GM18505 (cell line): ENCODE measurements at regions not wholly inside any gene's neighbourhood (a gene's known extent, or its start where the extent isn't known, plus 50 kb on each side); places are given as distances from the start of the nearest gene placed in this dataset.

Experiments
- ATAC-seq: cut with Tn5 transposase; IDR thresholded peaks from one replicate; pipeline ENCODE4 v1.9.1; 2021; ENCODE audit not compliant: unreplicated experiment
- POLR2A ChIP-seq: IDR thresholded peaks from 4 replicates; pipeline ENCODE4 v1.6.1; 2011; ENCODE audit warnings: borderline replicate concordance; ENCODE audit not compliant: insufficient read depth, insufficient read length; ENCODE audit errors: extremely low read depth

DNA sequence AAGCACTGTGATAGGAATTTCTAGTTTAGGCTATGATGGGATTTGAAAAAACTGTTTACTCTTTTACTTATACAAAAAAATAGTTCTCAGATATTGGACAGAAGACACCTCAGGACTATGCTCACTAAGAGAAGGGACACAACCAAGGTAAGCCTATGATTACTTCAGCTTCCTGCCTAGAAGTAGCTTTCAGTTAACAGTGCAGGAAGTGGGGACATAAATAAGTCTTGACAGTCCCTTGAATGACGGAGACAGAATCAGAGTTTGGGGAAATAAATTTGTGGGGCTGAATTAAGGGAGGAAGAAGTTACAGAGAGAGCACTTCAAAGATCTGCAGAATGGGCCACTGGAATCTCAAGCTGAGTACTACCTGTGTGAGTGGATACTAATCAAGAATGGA, 53.8 kb upstream of the OLFM3 start:
- ATAC-seq, result no peak
- TF ChIP-seq POLR2A, result no peak

DNA sequence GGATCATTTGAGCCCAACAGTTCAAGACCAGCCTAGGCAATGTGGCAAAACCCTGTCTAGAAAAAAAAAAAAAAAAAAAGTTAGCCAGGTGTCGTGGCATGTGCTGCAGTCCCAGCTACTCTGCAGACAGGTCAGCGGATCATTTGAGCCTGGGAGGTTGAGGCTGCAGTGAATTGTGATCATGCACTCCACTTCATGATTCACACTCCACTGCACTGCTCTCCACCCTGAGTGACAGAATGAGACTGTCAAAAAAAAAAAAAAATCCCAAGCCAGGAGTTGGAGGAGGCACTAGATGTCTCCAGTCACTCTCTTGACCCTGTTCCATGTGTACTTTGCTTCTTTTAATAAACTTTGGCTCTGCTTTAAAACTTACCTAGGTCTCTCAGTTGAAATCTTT, 51.0 kb upstream of the OLFM3 start:
- TF ChIP-seq POLR2A, result no peak
- no peak for ATAC-seq
